K562 (cell line): ENCODE measurements at regions not wholly inside any gene's neighbourhood (a gene's known extent, or its start where the extent isn't known, plus 50 kb on each side); places are given as distances from the start of the nearest gene placed in this dataset.

Experiments used
- ATAC-seq: fragments of 200-7000 bp; cut with Tn5 transposase; 3 replicates; pipeline ENCODE4 v1.9.1; 2020; ENCODE audit warnings: moderate library complexity
- BruUV-seq: library from RNA; stranded (reverse); fragments of 400-500 nt; replicated peaks from 2 replicates; lab custom pipeline; 2021; lab: Mats Ljungman, UMichigan
- CTCF ChIA-PET: fragments of 300-600 bp; formaldehyde crosslinking; extraction: SDS; loops from one replicate; lab custom pipeline; 2021; ENCODE audit warnings: low intra/inter-chr PET ratio; lab: Yijun Ruan, JAX
- POLR2A ChIA-PET: fragments of 300-600, 350-650 bp; sonication (Branson Sonifier 250); formaldehyde crosslinking; extraction: SDS; loops from one replicate; lab custom pipeline; 2021; ENCODE audit warnings: antibody characterized with exemption, inconsistent platforms; lab: Yijun Ruan, JAX
- DNase-seq, 4 experiments: peaks; one replicate each; pipeline versions ENCODE4 v3.0.0 to v3.0.0-alpha.2; 2011 to 2018; ENCODE audit warnings: low spot score in 3 of 4, mixed read lengths in 3 of 4; ENCODE audit errors: extremely low read depth in 1 of 4
- FAIRE-seq: peaks from 2 replicates; lab custom pipeline; 2011; peaks lifted over from hg19 to GRCh38; lab: Jason Lieb, UNC
- H2AFZ ChIP-seq: 2 replicates; pipeline ENCODE4 v1.6.0; 2011; ENCODE audit warnings: low read depth, low read length, control low read depth, inconsistent platforms
- H3K27ac ChIP-seq: fragments of 200-600 bp; 3 replicates; pipeline ENCODE4 v1.8.0; 2011; ENCODE audit warnings: low read depth, mild to moderate bottlenecking, control low read depth, inconsistent platforms, low read length, moderate library complexity, mixed read lengths; ENCODE audit errors: extremely low read depth
- H3K27me3 ChIP-seq, 2 experiments: fragments of 300-600 bp in 1 of 2; 2 replicates in 1 of 2; 3 replicates in 1 of 2; pipeline versions ENCODE4 v1.6.0 to v1.8.0; 2011; ENCODE audit warnings: inconsistent platforms in 2 of 2, low read length in 2 of 2, mild to moderate bottlenecking in 1 of 2, mixed read lengths in 1 of 2, moderate library complexity in 1 of 2; ENCODE audit not compliant: control insufficient read depth in 2 of 2, insufficient read depth in 2 of 2
- H3K36me3 ChIP-seq: fragments of 300-600 bp; 3 replicates; pipeline ENCODE4 v1.8.0; 2011; ENCODE audit warnings: mild to moderate bottlenecking, low read length, inconsistent platforms; ENCODE audit not compliant: control insufficient read depth, insufficient read depth
- H3K4me1 ChIP-seq, 2 experiments: fragments of 200-600 bp in 1 of 2; replicated peaks in 1 of 2; 2 replicates in 1 of 2; 3 replicates in 1 of 2; pipeline versions ENCODE4 v1.5.1 to v1.8.0; 2011; ENCODE audit warnings: inconsistent platforms in 2 of 2, low read length in 2 of 2, mild to moderate bottlenecking in 1 of 2, mixed read lengths in 1 of 2, moderate library complexity in 1 of 2; ENCODE audit not compliant: control insufficient read depth in 2 of 2, insufficient read depth in 2 of 2
- H3K4me2 ChIP-seq: 2 replicates; pipeline ENCODE4 v1.6.1; 2011; ENCODE audit warnings: low read length, control low read depth, inconsistent platforms, mixed read lengths; ENCODE audit not compliant: insufficient read depth
- H3K4me3 ChIP-seq: fragments of 200-600 bp; sonication (generic), shearing (Covaris generic); 2 replicates; pipeline ENCODE4 v1.5.1; 2016; ENCODE audit warnings: control low read depth, inconsistent platforms
- H3K79me2 ChIP-seq: fragments of 200-600 bp; 3 replicates; pipeline ENCODE4 v1.8.0; 2011; ENCODE audit warnings: low read length, inconsistent platforms; ENCODE audit not compliant: control insufficient read depth, insufficient read depth
- H3K9ac ChIP-seq, 2 experiments: 2 replicates each; pipeline versions ENCODE4 v1.6.0 to v1.6.1; 2011; ENCODE audit warnings: low read depth in 2 of 2, low read length in 2 of 2, control low read depth in 1 of 2, inconsistent platforms in 1 of 2, mild to moderate bottlenecking in 1 of 2, mixed read lengths in 1 of 2; ENCODE audit not compliant: insufficient read depth in 1 of 2
- H3K9me1 ChIP-seq: one replicate; pipeline ENCODE4 v1.6.0; 2011; ENCODE audit warnings: inconsistent platforms, mild to moderate bottlenecking, low read length, moderate library complexity; ENCODE audit not compliant: control insufficient read depth, insufficient read depth
- H3K9me3 ChIP-seq: replicated peaks from 2 replicates; pipeline ENCODE4 v1.5.1; 2011; ENCODE audit warnings: low read depth, low read length, inconsistent platforms; ENCODE audit not compliant: control insufficient read depth, insufficient read depth
- H4K20me1 ChIP-seq: replicated peaks from 2 replicates; pipeline ENCODE4 v1.6.1; 2011; ENCODE audit warnings: low read length, inconsistent platforms, mixed read lengths; ENCODE audit not compliant: control insufficient read depth, insufficient read depth
- HCFC1 ChIP-seq: IDR thresholded peaks from 2 replicates; pipeline ENCODE4 v1.6.1; 2012; ENCODE audit warnings: low read depth, low read length, improper control_type of control experiment
- HMGN3 ChIP-seq: IDR thresholded peaks from 2 replicates; pipeline ENCODE4 v1.6.1; 2011; ENCODE audit warnings: borderline replicate concordance, low read depth, mild to moderate bottlenecking, mixed read lengths, low read length; ENCODE audit not compliant: insufficient read length; ENCODE audit errors: extremely low read depth
- MEF2D ChIP-seq: conservative IDR thresholded peaks from 2 replicates; pipeline ENCODE4 v1.6.1; 2016; ENCODE audit warnings: low read depth, missing genetic modification characterization, missing compliant biosample characterization
- SIN3A ChIP-seq, 2 experiments: fragments of 150-350 bp in 1 of 2; IDR thresholded peaks; 2 replicates each; pipeline ENCODE4 v1.6.1; 2011 to 2016; ENCODE audit warnings: borderline replicate concordance in 2 of 2, low read depth in 2 of 2, low read length in 2 of 2, mild to moderate bottlenecking in 2 of 2, moderate library complexity in 2 of 2; ENCODE audit not compliant: control insufficient read depth in 1 of 2
- SNRNP70 ChIP-seq: fragments of 200-400 bp; formaldehyde crosslinking; optimal IDR thresholded peaks from 2 replicates; pipeline ENCODE3; 2017; ENCODE audit warnings: low read depth, low read length
- TAF7 ChIP-seq: fragments of 450-650 bp; IDR thresholded peaks from 2 replicates; pipeline ENCODE4 v1.6.1; 2016; ENCODE audit warnings: missing genetic modification characterization, missing compliant biosample characterization
- ZNF23 ChIP-seq: fragments of 250-450 bp; sonication (Bioruptor Pico); IDR thresholded peaks from 2 replicates; pipeline ENCODE4 v1.4.0; 2020; ENCODE audit warnings: mild to moderate bottlenecking
- WGBS: fragments of 100-300 bp; shearing (Covaris generic); methylation state at CpG from one replicate; pipeline ENCODE4 v1.1.6; 2016; ENCODE audit warnings: low coverage, mixed read lengths; ENCODE audit not compliant: insufficient coverage; ENCODE audit errors: missing lambda C conversion rate; 5-methylcytosine and 5-hydroxymethylcytosine counted together
- in situ Hi-C: fragments of 300-500 bp; cut with MboI; formaldehyde crosslinking; loops from 4 replicates; pipeline ENCODE4 v1.15.0; 2018; ENCODE audit warnings: inconsistent platforms, mixed read lengths
- intact Hi-C: fragments of 100-400 bp; cut with micrococcal nuclease; formaldehyde crosslinking; loops from 2 replicates; pipeline ENCODE4 v1.14.2; 2022
- TF ChIP-seq, protein P1 (sequence below): sonication (generic); formaldehyde crosslinking; IDR thresholded peaks from 2 replicates; pipeline ENCODE4 v1.4.0; 2020; ENCODE audit warnings: mild to moderate bottlenecking, missing genetic modification reagents
- TF ChIP-seq, protein P2 (sequence below): fragments of 250-450 bp; sonication (Bioruptor Pico); IDR thresholded peaks from 2 replicates; pipeline ENCODE4 v1.8.0; 2022; ENCODE audit warnings: moderate library complexity, mild to moderate bottlenecking, inconsistent platforms

GRCh38 chr14:66087231-66087630 lies 398.9 kb upstream of the CCDC196 start:
- CTCF ChIA-PET: no interaction called here
- in situ Hi-C loops: no loop called here
- FAIRE-seq: no peak

More at GRCh38 chr14:66087231-66087630, 398.9 kb upstream of the CCDC196 start:
- Histone ChIP-seq H3K36me3 (no peaks in the 10 kb centered on the region), H3K27me3 (no peaks in the 10 kb centered on the region), H3K4me2 (no peak overlapping the region), H3K9ac (no peak overlapping the region), H3K9me3 (no peaks in the 10 kb centered on the region), H3K4me1 (no peaks in the 10 kb centered on the region), H3K4me3 (no peak overlapping the region), H3K27ac (no peak overlapping the region), H2AFZ (no peak overlapping the region), H3K9me1 (no peaks in the 10 kb centered on the region), H4K20me1 (no peaks in the 10 kb centered on the region), H3K79me2 (no peaks in the 10 kb centered on the region)
- 0% methylated on average over 4 of the region's 4 CpGs for WGBS
- BruUV-seq: no TSS peak
- TF ChIP-seq ZNF23: no peak
- no peak for TF ChIP-seq TAF7 (tag)
- no peak for TF ChIP-seq SNRNP70
- TF ChIP-seq HMGN3: no peak
- no peak for TF ChIP-seq HCFC1
- no peak for TF ChIP-seq SIN3A (IDR thresholded peaks at IDR 0.05; ENCODE audit: borderline replicate concordance in 2 of 2, control insufficient read depth in 1 of 2, low read depth in 2 of 2, low read length in 2 of 2)
- TF ChIP-seq, protein P1, sequence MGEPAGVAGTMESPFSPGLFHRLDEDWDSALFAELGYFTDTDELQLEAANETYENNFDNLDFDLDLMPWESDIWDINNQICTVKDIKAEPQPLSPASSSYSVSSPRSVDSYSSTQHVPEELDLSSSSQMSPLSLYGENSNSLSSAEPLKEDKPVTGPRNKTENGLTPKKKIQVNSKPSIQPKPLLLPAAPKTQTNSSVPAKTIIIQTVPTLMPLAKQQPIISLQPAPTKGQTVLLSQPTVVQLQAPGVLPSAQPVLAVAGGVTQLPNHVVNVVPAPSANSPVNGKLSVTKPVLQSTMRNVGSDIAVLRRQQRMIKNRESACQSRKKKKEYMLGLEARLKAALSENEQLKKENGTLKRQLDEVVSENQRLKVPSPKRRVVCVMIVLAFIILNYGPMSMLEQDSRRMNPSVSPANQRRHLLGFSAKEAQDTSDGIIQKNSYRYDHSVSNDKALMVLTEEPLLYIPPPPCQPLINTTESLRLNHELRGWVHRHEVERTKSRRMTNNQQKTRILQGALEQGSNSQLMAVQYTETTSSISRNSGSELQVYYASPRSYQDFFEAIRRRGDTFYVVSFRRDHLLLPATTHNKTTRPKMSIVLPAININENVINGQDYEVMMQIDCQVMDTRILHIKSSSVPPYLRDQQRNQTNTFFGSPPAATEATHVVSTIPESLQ: no peak
- TF ChIP-seq, protein P2, sequence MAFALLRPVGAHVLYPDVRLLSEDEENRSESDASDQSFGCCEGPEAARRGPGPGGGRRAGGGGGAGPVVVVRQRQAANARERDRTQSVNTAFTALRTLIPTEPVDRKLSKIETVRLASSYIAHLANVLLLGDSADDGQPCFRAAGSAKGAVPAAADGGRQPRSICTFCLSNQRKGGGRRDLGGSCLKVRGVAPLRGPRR (CRISPR knock-in tag): no peak
- TF ChIP-seq MEF2D: no peak
- intact Hi-C loops: no loop called here
- ATAC-seq: no peak
- POLR2A ChIA-PET: no interaction called here
- DNase-seq: no peak
